HG02678 (cell line): ENCODE measurements at regions not wholly inside any gene's neighbourhood (a gene's known extent, or its start where the extent isn't known, plus 50 kb on each side); places are given as distances from the start of the nearest gene placed in this dataset.

Source experiments
- ATAC-seq: cut with Tn5 transposase; IDR thresholded peaks from one replicate; pipeline ENCODE4 v1.9.1; 2021; ENCODE audit warnings: mild to moderate bottlenecking, moderate library complexity; ENCODE audit not compliant: unreplicated experiment

DNA sequence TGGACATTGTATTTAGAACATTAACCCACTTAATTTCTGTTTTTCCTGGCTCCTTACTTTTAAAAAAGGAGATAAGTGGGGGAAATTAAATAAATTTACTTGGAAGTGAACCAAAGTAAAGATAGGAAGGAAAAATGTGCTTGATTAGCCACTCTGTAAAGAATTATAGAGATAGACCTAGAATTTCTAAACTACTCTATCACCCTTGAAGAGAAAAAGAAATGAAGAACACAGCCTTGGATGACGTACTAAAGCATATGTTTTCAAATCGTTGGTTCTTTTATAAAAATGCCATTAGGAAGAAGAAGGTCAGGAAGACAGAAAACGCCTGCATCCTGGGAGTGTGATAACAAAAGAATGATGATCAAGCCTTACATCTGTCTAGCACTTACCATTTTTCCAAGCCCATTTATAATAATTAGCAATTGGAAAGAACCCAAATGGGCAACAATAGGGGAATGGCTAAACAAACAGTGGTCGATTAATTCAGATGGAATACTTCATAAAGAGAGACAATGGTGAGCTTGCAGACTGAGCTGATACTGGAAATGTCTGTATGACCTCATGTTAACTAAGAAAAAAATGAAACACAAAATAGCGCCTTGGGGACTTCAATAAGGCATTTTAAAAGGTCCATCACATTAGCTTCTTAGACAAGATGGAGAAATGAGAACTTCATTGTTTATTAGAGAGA lies 81.0 kb upstream of the LRRC55 start:
- ATAC-seq = no peak

GRCh38 chr11:57103899-57104605 lies 77.7 kb upstream of the LRRC55 start:
- ATAC-seq = no peak

DNA sequence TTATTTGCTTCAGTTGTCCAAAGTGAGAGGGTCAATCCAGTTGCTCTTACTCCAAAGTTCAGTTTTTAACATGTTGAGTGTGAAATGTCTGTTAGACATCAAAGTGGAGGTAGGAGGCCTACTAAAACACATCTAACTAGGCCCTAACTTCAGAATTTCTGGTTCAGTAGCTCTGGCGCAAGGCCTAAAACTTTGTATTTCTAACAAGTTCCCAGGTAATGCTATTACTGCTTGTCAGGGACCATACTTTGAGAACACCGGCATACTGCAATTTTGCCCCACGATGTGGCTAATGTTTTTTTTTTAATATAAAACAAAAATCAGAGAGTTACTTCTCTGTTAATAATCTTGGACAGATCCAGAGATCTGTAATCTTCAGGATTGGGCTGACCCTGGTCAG lies 72.4 kb upstream of the LRRC55 start:
- no peak for ATAC-seq

- ATAC-seq = no peak
Measured at GRCh38 chr11:57111619-57112018, 70.1 kb upstream of the LRRC55 start.

GRCh38 chr11:57116654-57117053 lies 65.1 kb upstream of the LRRC55 start:
- peak; percentile 64 for ATAC-seq

DNA sequence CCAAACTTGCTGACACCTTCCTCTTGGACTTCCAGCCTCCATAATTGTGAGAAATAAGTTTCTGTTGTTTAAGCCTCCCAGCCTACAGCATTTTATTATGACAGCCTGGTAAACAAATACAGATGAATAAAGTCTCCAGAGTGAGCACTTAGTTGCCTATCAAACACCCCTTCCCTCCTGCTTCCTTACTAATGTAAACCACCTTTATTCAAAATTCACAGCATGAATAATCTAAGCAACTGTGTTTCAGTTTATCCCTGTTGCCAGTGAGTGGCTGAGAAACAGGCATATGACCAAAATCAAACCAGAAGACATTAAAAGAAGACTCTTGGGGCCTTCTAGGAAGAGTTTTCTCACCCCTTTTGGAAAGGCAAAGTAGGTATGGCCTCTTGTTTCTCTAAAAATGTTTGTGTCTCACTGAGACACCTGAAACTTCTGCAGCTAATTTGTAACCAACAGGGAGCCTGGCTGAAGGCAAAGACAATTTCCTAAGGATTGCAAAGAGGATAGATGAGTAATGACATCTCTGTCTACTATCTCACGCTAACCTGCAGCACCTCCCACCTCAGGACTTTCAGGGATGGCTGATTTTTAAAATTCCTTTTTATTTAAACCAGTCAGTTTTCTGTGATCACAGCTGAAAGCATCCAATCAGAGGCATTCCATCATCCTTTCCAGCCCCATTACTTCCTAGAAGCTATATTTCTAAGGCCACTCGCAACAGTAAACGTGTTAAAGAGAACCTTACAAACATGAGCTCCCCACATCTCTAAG lies 61.4 kb upstream of the LRRC55 start:
- ATAC-seq = no peak

GRCh38 chr11:57121996-57122395 lies 59.8 kb upstream of the LRRC55 start:
- ATAC-seq = no peak

DNA sequence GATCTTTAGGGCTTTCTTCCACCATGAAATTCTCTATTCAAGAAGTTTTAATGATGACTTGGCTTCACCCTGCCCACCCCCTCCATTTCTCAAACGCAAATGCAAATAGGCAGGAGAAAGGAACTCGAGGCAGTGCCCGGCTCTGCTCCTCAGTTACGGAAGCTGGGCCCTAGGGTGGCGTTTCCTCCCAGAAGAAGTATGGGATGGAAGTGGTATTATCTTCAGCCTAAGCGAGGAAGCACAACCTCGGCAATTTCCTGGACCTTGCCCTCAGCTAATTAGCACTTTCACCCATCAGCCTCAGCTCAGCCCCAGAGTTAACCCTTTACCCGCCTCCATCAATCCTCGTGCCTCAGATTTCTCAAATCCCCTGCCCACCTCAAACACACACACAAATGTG lies 58.2 kb upstream of the LRRC55 start:
- ATAC-seq = no peak

- no peak for ATAC-seq
Measured at GRCh38 chr11:57124505-57124904, 57.2 kb upstream of the LRRC55 start.

DNA sequence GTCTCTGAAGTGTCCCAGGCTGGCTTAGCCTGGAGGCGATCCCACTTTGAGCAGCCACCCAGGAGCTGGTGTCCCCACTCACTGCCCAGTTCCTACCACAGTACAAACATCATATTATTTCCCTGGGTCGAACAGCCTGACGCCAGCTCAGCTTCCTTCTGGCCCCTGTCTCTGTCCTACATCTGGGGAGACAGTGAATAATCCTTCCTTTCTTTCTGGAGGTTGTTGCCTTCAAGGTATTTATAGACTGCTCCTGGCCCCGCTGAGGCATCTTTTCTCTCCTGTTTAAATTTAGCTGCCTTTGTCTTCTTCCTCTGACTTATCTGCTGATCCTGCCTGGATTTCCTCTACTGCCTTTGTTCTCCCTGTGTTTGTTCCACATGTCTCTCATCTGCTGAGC lies 56.8 kb upstream of the LRRC55 start:
- ATAC-seq = no peak

- ATAC-seq = no peak
Measured at GRCh38 chr11:57126766-57127400, 54.9 kb upstream of the LRRC55 start.

DNA sequence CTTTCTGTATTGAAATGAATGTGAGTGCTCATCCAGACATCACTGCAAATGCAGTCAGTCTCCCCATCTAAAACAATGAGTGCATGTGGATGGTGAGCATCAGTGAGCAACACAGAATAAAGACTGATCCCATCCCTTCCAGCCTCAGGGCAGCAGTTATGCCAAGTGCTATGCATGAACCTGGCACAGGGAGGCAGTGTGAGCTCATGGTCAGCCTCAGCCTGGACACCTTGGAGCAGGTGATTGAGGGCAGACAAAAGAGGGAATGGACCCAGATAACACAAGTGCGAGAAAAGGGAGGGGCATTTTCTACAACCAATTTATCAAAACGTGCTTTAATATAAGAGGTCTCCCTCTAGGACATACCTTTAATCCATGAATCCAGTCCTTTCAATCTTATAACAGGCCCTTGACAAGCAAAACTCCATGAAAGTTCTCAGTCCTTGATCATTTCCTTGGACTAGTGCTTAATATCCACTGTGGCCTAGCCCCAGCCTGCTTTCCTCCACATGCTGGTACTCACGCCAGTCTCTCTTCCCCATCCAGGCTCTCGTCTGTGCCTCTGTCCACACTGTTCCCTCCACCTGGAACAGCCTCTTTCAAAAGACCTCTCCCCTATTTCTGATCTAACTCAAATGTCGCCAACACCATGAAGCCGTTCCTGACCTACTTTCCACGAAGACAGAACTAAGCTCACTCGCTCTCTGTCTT lies 50.5 kb upstream of the LRRC55 start:
- ATAC-seq = no peak
